GM19395 (cell line): ENCODE measurements at regions not wholly inside any gene's neighbourhood (a gene's known extent, or its start where the extent isn't known, plus 50 kb on each side); places are given as distances from the start of the nearest gene placed in this dataset.

Source experiments
- ATAC-seq: cut with Tn5 transposase; IDR thresholded peaks from one replicate; pipeline ENCODE4 v1.9.1; 2021; ENCODE audit warnings: mild to moderate bottlenecking, moderate library complexity; ENCODE audit not compliant: unreplicated experiment

DNA sequence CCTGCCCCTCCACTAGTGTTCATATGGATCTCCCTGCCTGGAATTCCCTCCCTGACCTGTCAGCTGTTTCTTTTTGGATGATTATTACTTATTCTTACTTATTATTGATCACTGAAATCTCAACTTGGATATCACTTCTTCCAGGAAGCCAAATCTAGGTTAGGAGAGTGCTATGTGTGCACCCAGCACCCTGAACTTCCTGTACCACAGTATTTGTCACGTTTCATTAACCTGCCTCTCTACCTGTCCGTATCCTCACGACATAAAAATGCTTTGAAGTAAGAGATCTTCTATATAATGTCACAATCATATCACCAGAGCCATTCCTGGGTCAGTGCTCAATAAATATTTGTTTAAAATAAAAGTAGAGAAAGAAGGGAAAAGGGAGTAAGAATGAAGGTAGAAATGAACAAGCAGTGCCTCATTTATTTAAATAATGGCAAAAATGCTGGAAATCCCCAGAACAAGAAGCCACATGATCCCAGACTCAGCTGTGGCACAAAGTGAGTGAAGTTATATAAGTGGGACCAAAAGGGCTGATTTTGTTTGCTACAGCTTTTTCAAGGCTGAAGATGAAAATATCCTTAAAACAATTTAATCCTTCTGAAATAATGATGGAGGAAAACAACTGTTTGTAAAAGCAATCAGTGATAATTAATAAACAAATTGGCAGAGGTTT lies 88.0 kb upstream of the MANEA start:
- no peak for ATAC-seq

DNA sequence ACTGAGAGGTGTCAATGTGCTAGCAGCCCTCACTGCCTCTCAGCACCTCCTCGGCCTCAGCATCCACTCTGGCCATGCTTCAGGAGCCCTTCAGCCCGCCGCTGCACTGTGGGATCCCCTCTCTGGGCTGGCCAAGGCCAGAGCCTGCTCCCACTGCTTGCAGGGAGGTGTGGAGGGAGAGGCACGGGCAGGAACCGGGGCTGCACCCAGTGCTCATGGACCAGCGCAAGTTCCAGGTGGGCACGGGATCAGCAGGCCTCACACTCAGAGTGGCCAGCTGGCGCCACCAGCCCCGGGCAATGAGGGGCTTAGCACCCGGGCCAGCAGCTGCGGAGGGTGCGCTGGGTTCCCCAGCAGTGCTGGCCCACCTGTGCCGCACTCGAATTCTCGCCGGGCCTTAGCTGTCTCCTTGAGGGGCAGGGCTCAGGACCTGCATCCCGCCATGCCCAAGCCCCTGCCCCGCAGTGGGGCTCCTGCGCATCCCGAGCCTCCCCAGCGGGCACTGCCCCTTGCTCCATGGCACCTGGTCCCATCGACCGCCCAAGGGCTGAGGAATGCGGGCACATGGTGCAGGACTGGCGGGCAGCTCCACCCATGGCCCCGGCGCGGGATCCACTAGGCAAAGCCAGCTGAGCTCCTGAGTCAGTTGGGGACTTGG lies 80.4 kb upstream of the MANEA start:
- ATAC-seq: no peak

- ATAC-seq: no peak
These were observed 76.1 kb upstream of the MANEA start for GRCh38 chr6:95501032-95501904.

DNA sequence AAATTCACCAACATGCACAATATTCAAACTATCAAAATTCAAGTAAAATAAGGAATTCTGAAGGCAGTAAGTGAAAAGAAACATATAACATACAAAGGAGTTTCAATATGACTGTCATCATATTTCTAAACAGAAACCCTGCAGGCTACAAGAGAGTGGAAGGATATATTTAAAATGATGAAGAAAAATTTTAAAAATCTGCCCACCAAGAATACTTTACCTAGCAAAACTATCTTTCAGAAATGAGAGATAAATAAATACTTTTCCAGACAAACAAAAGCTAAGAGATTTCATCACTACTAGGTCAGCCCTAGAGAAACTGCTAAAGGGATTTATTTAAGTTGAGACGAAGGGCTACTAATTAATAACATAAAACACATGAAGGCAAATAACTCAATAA lies 73.8 kb upstream of the MANEA start:
- no peak for ATAC-seq

DNA sequence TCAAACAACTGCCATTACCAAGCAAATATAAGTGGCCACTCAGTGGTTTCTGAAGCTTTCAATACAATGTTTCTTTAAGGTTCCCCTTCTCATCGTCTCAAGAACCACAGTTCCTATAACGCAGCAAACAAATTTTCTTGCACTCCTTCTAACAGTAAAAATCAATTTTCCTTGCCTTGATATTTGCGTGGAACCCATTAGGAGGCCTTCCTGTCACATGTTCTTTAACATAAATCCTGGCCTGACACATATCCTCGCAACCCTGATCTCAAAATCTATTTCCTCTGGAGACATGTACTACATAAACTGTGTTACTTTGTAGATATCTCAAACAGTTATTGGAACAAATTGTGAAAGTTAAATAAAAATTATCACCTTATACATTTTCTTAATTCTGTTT lies 65.9 kb upstream of the MANEA start:
- ATAC-seq: no peak

GRCh38 chr6:95515975-95516374 lies 61.4 kb upstream of the MANEA start:
- ATAC-seq: no peak

DNA sequence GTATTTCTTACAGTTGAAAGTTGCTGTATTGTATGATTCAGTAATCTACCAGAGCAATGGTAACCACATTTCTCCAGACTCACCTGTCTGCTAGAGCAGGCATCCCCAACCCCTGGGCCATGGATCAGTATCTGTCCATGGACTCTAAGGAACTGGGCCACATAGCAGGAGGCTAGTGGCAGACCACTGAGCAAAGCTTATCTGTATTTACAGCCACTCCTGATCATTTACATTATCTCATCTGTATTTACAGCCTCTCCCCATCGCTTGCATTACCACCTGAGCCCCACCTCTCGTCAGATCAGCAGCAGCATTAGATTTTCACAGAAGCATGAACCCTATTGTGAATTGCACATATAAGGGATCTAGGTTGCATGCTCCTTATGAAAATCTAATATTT lies 60.3 kb upstream of the MANEA start:
- no peak for ATAC-seq

GRCh38 chr6:95517568-95517967 lies 59.8 kb upstream of the MANEA start:
- ATAC-seq: no peak

GRCh38 chr6:95518630-95519227 lies 58.6 kb upstream of the MANEA start:
- ATAC-seq: no peak

DNA sequence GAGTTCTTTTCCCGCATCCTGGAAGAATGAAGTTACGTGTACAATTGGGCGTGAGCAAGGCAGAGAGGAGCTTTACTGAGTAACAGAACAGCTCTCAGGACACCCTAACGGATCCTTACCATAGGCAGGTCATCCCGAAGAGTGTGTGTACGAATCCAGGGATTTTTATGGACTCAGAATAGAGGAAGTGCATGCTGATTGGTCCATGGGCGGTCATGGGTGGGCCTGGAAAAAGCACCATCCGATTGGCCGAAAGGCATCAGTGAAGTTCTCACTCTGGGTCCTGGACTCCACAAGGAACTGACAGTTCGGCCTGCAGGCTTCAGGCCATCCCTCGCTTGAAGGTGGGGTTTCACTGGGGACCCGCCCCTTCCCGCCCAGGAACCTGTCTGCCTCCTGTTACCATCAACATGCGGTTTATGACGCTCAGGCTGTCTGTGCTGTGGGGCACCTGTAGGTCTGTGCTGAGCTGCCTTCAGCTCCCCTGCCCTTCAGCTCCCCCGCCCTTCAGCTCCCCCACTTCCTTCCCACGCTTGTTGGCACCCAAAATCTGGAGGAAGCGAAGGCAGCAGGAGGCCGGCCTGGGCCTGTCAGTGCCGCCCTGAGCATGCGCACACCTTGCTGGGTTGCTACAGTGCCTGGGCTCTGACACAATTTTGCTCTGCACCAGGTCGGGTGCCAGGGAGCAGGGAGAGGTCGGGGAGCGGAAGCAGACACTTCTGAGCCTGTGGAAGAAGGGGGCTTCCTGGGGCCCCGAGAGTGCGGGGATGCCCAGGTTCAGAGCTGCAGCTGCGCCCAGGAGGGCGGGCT lies 57.9 kb upstream of the MANEA start:
- ATAC-seq: no peak

- ATAC-seq: no peak
These were observed 56.2 kb upstream of the MANEA start for GRCh38 chr6:95521181-95521580.
